ENCODE measurements at regions not wholly inside any gene's neighbourhood (a gene's known extent, or its start where the extent isn't known, plus 50 kb on each side); places are given as distances from the start of the nearest gene placed in this dataset.

DNA sequence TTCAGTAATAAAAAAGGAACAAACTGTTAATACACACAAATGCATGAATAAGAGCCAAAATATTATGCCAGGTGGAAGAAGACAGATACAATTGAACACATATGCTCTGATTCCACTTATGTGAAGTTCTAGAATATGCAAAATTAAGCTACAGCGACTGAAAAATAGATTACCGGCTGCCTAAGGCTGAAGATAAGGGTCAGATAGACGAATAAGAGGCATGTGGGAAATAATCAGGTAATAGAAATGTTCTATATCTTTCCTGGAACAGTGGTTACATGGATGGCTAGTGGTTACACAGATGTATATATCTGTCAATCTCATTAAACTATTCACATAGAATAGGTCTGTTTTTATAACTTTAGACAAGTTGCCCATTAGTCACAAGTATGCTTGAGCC lies 51.9 kb upstream of the REG3G start:
- H3K79me2 ChIP-seq (ENCODE audit: low read depth), result no peaks in the 10 kb centered on the region
- H3K4me3 ChIP-seq, result no peak overlapping the region
- BruUV-seq (replicated peaks), result no TSS peak
- intact Hi-C loops (cut with micrococcal nuclease; ENCODE audit: unreplicated experiment), result no loop called here
- no peaks in the 10 kb centered on the region for H3K27me3 ChIP-seq (ENCODE audit: insufficient read depth, low read depth)
- no peaks in the 10 kb centered on the region for H3K4me1 ChIP-seq (replicated peaks; ENCODE audit: insufficient read depth)
- H4K20me1 ChIP-seq (ENCODE audit: insufficient read depth), result no peaks in the 10 kb centered on the region
- POLR2A ChIA-PET (ENCODE audit: unreplicated experiment), result no interaction called here
- H3K4me2 ChIP-seq, result no peak overlapping the region
- H3K27ac ChIP-seq, result no peak overlapping the region
- CTCF ChIA-PET, result no interaction called here
- H3K9me3 ChIP-seq (ENCODE audit: insufficient read depth, low read depth), result no peaks in the 10 kb centered on the region
- H3K9me2 ChIP-seq (ENCODE audit: insufficient read depth), result no peaks in the 10 kb centered on the region
- no peak for DNase-seq
- no peak overlapping the region for H2AFZ ChIP-seq
- H3K36me3 ChIP-seq (ENCODE audit: low read depth), result no peaks in the 10 kb centered on the region
- no peaks in the 10 kb centered on the region for H3F3A ChIP-seq (ENCODE audit: insufficient read depth, low read depth)
- TF ChIP-seq, protein P1, sequence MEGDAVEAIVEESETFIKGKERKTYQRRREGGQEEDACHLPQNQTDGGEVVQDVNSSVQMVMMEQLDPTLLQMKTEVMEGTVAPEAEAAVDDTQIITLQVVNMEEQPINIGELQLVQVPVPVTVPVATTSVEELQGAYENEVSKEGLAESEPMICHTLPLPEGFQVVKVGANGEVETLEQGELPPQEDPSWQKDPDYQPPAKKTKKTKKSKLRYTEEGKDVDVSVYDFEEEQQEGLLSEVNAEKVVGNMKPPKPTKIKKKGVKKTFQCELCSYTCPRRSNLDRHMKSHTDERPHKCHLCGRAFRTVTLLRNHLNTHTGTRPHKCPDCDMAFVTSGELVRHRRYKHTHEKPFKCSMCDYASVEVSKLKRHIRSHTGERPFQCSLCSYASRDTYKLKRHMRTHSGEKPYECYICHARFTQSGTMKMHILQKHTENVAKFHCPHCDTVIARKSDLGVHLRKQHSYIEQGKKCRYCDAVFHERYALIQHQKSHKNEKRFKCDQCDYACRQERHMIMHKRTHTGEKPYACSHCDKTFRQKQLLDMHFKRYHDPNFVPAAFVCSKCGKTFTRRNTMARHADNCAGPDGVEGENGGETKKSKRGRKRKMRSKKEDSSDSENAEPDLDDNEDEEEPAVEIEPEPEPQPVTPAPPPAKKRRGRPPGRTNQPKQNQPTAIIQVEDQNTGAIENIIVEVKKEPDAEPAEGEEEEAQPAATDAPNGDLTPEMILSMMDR (conservative IDR thresholded peaks at IDR 0.05), result no peak
- TF ChIP-seq EZH2 (IDR thresholded peaks at IDR 0.05; ENCODE audit: low read depth), result no peak

Measured in PC-9 (cell line).